Esophagus mucosa (tissue), 1 donor: ENCODE measurements at regions not wholly inside any gene's neighbourhood (a gene's known extent, or its start where the extent isn't known, plus 50 kb on each side); places are given as distances from the start of the nearest gene placed in this dataset.

Source experiments
- ATAC-seq: fragments of 200-7000 bp; cut with Tn5 transposase; one replicate; pipeline ENCODE4 v1.9.1; 2020
- donor health status: DM: yes; HTN: yes; CAD: no.

DNA sequence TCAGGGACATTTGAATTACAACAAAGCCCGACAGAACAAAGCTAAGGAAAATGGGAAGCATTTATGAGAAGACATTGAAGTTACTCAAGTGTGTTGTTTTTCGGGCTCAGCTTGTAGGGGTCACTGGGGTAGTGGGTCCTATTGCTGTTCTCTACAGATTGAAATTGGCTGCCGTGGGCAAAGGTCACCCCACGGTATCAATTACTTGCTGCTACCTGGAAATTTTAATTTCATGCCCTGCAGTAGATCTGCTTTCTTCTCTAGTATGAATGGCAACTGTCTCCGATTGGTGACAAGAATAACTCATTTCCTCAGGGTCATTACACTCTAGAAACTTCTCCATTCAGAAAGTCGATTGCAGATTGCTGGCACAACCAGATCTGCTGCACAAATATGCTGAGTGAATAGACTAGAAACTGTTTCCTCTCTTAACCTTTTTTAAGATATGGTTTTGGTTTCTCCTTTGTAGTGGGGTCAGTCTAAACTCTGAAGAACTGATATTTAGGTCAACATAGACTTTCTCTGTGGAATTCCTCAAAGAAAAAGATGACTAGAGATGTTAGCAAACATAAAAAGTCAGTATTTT lies 454.1 kb downstream of the ARHGEF28 start:
- ATAC-seq: no peak

DNA sequence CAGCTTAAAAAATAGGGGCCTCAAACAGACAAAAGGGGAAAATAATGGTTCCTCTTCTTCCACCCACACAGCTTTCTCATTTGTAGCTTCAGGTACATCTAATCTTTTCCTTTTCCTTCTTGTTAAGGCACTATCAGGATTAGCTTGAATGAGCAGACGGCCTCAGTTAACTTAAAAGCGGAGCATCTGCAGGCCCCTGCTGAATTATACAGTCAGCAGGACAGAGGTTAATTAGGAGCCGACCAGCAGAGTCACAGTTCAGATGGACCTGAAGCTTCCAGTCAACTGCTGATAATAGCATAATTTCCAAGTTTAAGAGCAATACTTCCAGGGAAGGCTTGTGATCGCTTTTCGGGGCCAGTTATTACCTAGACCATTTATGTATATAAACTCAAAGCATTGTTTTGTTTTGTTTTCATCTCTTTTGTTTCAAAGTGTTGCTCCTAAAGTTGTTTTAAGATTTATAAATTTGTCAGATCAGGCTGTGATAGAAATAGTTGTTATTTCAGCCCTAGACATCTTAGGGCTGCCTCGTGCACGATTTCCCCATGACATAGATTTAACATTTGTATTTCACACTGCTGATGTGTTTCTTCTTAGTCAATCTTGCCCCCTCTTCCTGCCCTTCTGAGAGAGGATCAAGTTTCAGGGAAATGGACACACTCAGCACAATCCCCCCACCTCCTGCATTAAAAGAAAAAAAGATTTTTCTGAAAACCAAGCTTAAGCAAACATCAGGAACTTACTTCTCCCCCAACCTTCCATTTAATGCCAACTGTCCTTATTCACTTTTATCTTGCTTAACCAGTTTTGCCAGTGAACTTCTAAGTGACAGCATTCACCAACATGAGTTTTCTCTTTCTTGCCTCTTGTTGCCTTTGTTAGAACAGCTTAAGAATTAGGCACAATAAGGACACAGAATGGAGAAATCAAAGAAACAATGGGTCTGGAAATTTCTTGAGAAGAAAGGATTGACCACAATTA lies 449.8 kb downstream of the ARHGEF28 start:
- ATAC-seq: peak; percentile 39

- no peak for ATAC-seq
These were observed 448.1 kb downstream of the ARHGEF28 start for GRCh38 chr5:74074111-74074510.

DNA sequence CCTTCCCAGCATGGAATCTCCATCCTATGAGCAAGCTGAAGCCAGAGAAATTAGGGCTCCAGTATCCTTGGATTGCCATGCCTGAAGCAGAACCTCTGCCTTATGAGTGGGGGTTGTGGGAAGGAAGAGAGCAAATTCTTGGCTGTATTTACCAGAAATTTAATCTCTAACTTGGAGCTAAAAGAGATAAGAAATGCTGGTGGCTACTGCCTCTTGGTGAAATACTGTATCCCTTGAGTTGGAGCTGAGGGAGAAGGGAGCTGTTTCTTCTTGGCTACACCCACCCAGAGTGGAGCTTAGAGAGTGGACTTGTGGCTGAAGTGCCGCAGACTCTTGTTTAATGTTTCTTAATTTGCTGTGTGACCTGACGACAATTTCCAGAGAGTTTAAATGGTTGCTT lies 447.3 kb downstream of the ARHGEF28 start:
- no peak for ATAC-seq

GRCh38 chr5:74072646-74073045 lies 446.6 kb downstream of the ARHGEF28 start:
- ATAC-seq: no peak

- no peak for ATAC-seq
These were observed 444.8 kb downstream of the ARHGEF28 start for GRCh38 chr5:74070766-74071165.

GRCh38 chr5:74069741-74070140 lies 443.7 kb downstream of the ARHGEF28 start:
- peak; percentile 69 for ATAC-seq

DNA sequence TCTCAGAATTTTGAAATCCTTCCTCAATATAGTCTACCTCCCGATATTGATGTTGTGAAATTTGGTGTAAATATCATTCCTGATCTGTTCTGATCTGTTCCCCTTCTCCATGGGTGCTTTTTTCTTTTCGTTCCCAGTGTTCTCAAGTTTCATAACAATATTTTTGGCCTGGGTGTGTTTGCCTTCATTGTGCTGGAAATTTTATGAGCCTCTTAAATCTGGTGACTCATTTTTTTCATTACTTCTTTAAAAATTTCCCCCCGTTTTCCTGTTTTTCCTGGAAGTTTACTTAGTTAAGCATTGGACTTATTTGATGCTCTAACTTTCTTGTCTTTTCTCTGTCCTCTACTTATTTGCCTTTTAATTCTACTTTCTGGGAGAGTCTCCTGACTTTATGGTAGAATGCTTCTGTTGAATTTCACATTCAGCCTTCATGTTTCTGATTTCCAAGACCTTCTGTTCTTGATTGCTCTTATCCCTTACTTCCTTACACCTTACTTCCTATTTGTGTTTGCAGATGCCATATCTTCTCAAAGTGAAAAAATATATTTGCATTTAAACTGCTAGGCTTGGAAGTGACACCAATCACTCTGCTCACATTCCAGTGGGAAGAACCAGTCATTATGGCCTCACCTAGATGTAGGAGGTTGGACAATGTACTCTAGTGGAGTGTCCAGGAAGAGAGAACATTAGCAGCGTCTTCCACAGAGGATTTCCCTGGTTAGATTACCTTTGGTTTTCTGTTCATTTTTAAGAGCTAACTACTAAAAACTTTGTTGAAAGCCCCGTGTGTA lies 441.9 kb downstream of the ARHGEF28 start:
- ATAC-seq: no peak

DNA sequence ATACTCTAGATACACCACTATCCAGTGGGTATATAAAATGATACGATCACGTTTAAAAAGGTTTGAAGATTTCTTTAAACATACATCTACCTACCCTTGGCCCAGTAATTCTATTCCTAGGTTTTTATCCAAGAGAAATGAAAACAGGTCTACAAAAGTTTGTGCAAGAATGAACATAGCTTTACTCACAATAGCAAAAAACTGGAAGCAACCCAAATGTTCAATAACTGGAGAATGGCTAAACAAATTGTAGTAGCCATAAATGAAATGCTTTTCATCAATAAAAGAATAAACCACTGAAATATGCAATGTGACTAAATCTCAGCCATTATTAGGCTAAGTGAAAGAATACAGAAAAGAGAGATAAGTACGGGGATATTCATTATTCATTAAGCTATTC lies 438.9 kb downstream of the ARHGEF28 start:
- ATAC-seq: no peak

GRCh38 chr5:74064225-74064624 lies 438.2 kb downstream of the ARHGEF28 start:
- no peak for ATAC-seq

DNA sequence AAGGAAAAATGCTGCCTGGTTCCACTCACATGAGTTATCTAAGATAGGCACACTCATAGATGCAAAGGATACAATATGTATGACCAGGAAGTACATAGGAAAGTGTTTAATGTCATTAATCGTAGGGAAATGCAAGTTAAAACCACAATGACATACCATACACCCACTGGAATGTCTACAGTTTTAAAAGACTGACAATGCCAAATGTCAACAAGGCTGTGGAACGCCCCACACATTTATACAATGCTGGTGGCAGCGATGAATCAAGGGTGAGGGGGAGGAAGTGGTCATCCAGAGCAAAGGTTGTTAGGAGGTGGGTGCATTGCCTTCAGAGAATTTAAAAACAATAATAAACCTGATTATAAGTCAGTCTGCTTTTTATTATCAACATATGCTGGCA lies 437.8 kb downstream of the ARHGEF28 start:
- no peak for ATAC-seq

- ATAC-seq: no peak
These were observed 437.4 kb downstream of the ARHGEF28 start for GRCh38 chr5:74063346-74063745.

DNA sequence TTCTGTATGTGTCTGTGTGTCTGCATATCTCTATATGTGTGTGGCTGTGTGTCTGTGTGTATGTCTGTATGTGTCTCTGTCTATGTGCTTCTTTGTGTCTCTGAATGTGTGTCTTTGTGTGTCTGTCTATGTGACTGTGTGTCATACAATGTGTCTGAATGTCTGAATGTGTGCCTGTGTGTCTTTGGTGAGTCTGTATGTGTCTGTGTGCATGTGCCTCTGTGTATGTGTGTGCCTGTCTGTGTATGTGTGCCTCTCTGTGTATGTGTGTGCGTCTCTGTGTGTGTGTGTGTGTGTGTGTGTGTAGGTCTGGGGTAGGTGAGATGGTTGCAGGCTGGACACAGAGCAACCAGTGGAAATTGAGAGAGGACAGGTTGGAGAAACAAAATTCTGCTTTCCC lies 435.3 kb downstream of the ARHGEF28 start:
- no peak for ATAC-seq

DNA sequence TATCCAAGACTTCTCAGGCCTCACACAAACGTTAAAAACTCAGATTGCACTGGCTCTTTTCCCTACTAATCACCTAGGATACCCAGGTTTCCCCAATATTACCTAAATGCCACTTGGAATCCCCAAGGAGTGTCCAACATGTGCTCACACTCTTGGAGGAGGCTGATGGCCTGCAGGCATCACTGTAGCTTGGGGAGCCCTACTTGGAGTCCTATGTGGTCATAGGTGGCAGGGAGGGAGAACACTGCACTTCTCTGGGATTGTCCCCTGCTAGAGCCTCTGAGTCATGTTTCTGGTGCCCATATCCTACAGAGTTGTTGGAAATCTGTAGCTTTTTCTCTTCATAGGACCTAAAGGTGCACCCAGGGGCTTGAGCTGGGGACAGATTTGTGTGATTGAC lies 433.7 kb downstream of the ARHGEF28 start:
- no peak for ATAC-seq

DNA sequence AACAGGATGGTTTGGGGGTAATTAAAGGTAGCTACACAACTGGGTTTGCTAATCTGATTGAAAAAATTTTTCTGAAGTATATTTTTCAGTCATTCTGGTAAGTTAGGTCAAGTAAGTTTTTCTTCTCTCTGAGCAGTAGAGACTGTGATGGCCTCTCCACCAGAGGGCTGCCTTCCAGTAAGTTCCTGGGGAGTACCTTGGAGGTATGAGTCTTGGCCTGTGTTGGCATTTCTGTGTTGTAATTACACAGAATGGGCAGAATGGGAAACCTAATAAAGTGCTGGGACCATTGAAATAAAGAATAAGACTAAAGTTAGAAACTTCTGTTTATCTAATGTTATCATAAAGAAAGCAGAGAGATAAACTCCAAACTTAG lies 430.8 kb downstream of the ARHGEF28 start:
- peak; percentile 68 for ATAC-seq

- no peak for ATAC-seq
These were observed 430.3 kb downstream of the ARHGEF28 start for GRCh38 chr5:74056107-74056788.

- ATAC-seq: no peak
These were observed 429.6 kb downstream of the ARHGEF28 start for GRCh38 chr5:74055486-74056106.

DNA sequence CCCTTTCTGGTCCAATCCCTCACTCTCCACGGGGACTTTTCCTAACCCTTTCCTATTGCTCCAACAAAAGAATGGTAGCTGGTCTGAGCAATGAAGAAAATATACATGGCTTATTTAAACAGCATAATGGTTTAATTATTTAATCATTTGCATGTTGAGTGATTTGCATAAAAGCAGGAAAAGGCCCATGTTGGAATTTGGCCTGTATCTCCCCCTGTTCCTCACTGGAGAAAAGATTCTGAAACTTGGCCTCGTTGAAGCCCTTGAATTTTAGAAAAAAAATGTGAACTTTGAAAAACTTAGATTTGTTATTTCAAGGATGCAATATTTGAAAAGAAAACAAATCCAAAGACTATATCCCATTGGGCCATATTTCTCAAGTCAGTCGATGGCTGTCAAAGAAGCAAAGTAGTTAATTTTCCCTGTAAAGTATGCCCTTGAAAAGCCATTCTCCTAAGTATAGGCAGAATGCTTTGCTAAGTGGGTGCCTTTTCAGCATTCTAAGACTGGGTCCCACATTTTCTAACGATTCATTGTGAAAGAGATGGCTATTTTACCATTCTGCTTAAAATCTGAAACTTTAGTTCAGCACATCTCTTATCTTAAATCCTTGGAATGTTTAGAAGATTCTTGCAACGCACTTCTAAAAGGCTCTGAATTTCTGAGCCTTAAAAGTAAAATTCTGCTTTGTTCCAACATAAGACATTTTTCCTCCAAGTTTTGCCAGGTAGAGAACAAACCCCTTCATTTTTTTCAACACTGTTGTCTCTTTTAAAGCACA lies 428.8 kb downstream of the ARHGEF28 start:
- no peak for ATAC-seq

- no peak for ATAC-seq
These were observed 428.1 kb downstream of the ARHGEF28 start for GRCh38 chr5:74054139-74054538.

GRCh38 chr5:74052441-74053221 lies 426.6 kb downstream of the ARHGEF28 start:
- no peak for ATAC-seq

DNA sequence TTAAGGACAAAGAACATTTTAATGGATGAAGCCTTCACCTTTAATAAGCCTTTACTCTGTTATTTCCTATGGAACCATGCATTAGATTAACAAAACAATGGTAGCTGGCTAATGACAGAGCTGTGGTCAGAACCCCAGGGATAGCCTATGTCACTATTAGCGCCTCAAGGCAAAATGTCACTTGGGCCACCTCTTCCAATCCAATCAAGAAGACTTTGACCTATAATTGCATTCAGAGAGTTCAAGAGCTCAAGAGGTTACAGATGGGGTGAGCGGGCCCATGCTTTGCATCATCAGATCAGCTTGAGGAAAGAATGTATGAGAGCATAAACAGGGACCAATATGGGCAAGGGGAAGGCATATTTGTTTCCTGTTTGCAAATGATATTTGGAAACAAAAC lies 425.1 kb downstream of the ARHGEF28 start:
- ATAC-seq: no peak
